ENCODE measurements at regions not wholly inside any gene's neighbourhood (a gene's known extent, or its start where the extent isn't known, plus 50 kb on each side); places are given as distances from the start of the nearest gene placed in this dataset.

GRCh38 chr20:8935878-8936277 is 133.0 kb upstream of the PLCB4 start:
- ChIA-PET CTCF (no interaction called here), POLR2A (no interaction called here)
- Mint-ChIP-seq H3K36me3 (no peaks in the 10 kb centered on the region), H3K27me3 (ENCODE audit: low read depth) (no peaks in the 10 kb centered on the region; the same call in 1 of the 2 replicates), H3K9me3 (no peaks in the 10 kb centered on the region), H3K4me1 (peaks cover 12% of the 10 kb centered on the region), H3K27ac (no peak overlapping the region), H3K4me3 (no peak overlapping the region)
- DNase-seq (ENCODE audit: low spot score) (no peak), ATAC-seq (no peak)
- TF ChIP-seq CREM (CRISPR knock-in tag; IDR thresholded peaks at IDR 0.05) = no peak
- TF ChIP-seq, protein P1, sequence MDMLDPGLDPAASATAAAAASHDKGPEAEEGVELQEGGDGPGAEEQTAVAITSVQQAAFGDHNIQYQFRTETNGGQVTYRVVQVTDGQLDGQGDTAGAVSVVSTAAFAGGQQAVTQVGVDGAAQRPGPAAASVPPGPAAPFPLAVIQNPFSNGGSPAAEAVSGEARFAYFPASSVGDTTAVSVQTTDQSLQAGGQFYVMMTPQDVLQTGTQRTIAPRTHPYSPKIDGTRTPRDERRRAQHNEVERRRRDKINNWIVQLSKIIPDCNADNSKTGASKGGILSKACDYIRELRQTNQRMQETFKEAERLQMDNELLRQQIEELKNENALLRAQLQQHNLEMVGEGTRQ (CRISPR knock-in tag; IDR thresholded peaks at IDR 0.05) = no peak
- TF ChIP-seq, protein P2, sequence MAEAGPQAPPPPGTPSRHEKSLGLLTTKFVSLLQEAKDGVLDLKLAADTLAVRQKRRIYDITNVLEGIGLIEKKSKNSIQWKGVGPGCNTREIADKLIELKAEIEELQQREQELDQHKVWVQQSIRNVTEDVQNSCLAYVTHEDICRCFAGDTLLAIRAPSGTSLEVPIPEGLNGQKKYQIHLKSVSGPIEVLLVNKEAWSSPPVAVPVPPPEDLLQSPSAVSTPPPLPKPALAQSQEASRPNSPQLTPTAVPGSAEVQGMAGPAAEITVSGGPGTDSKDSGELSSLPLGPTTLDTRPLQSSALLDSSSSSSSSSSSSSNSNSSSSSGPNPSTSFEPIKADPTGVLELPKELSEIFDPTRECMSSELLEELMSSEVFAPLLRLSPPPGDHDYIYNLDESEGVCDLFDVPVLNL (CRISPR knock-in tag; IDR thresholded peaks at IDR 0.05; ENCODE audit: borderline replicate concordance, low read depth) = no peak
- no peak for TF ChIP-seq MLX (CRISPR knock-in tag; IDR thresholded peaks at IDR 0.05)
- TF ChIP-seq, protein P3, sequence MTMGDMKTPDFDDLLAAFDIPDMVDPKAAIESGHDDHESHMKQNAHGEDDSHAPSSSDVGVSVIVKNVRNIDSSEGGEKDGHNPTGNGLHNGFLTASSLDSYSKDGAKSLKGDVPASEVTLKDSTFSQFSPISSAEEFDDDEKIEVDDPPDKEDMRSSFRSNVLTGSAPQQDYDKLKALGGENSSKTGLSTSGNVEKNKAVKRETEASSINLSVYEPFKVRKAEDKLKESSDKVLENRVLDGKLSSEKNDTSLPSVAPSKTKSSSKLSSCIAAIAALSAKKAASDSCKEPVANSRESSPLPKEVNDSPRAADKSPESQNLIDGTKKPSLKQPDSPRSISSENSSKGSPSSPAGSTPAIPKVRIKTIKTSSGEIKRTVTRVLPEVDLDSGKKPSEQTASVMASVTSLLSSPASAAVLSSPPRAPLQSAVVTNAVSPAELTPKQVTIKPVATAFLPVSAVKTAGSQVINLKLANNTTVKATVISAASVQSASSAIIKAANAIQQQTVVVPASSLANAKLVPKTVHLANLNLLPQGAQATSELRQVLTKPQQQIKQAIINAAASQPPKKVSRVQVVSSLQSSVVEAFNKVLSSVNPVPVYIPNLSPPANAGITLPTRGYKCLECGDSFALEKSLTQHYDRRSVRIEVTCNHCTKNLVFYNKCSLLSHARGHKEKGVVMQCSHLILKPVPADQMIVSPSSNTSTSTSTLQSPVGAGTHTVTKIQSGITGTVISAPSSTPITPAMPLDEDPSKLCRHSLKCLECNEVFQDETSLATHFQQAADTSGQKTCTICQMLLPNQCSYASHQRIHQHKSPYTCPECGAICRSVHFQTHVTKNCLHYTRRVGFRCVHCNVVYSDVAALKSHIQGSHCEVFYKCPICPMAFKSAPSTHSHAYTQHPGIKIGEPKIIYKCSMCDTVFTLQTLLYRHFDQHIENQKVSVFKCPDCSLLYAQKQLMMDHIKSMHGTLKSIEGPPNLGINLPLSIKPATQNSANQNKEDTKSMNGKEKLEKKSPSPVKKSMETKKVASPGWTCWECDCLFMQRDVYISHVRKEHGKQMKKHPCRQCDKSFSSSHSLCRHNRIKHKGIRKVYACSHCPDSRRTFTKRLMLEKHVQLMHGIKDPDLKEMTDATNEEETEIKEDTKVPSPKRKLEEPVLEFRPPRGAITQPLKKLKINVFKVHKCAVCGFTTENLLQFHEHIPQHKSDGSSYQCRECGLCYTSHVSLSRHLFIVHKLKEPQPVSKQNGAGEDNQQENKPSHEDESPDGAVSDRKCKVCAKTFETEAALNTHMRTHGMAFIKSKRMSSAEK (CRISPR knock-in tag; IDR thresholded peaks at IDR 0.05; ENCODE audit: borderline replicate concordance) = no peak
- no peak for TF ChIP-seq ZSCAN18 (CRISPR knock-in tag; IDR thresholded peaks at IDR 0.05)
- TF ChIP-seq ZNF423 (CRISPR knock-in tag; IDR thresholded peaks at IDR 0.05) = no peak
- no peak for TF ChIP-seq HMGXB4 (CRISPR knock-in tag; IDR thresholded peaks at IDR 0.05)
- TF ChIP-seq, protein P4, sequence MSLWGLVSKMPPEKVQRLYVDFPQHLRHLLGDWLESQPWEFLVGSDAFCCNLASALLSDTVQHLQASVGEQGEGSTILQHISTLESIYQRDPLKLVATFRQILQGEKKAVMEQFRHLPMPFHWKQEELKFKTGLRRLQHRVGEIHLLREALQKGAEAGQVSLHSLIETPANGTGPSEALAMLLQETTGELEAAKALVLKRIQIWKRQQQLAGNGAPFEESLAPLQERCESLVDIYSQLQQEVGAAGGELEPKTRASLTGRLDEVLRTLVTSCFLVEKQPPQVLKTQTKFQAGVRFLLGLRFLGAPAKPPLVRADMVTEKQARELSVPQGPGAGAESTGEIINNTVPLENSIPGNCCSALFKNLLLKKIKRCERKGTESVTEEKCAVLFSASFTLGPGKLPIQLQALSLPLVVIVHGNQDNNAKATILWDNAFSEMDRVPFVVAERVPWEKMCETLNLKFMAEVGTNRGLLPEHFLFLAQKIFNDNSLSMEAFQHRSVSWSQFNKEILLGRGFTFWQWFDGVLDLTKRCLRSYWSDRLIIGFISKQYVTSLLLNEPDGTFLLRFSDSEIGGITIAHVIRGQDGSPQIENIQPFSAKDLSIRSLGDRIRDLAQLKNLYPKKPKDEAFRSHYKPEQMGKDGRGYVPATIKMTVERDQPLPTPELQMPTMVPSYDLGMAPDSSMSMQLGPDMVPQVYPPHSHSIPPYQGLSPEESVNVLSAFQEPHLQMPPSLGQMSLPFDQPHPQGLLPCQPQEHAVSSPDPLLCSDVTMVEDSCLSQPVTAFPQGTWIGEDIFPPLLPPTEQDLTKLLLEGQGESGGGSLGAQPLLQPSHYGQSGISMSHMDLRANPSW (CRISPR knock-in tag; conservative IDR thresholded peaks at IDR 0.05; ENCODE audit: low read depth) = no peak
- TF ChIP-seq ESRRA (CRISPR knock-in tag; IDR thresholded peaks at IDR 0.05; ENCODE audit: borderline replicate concordance) = no peak
- TF ChIP-seq NFYB (CRISPR knock-in tag; conservative IDR thresholded peaks at IDR 0.05; ENCODE audit: low read depth) = no peak
- no peak for TF ChIP-seq ZNF263 (CRISPR knock-in tag; IDR thresholded peaks at IDR 0.05; ENCODE audit: low read depth)
- TF ChIP-seq, protein P5, sequence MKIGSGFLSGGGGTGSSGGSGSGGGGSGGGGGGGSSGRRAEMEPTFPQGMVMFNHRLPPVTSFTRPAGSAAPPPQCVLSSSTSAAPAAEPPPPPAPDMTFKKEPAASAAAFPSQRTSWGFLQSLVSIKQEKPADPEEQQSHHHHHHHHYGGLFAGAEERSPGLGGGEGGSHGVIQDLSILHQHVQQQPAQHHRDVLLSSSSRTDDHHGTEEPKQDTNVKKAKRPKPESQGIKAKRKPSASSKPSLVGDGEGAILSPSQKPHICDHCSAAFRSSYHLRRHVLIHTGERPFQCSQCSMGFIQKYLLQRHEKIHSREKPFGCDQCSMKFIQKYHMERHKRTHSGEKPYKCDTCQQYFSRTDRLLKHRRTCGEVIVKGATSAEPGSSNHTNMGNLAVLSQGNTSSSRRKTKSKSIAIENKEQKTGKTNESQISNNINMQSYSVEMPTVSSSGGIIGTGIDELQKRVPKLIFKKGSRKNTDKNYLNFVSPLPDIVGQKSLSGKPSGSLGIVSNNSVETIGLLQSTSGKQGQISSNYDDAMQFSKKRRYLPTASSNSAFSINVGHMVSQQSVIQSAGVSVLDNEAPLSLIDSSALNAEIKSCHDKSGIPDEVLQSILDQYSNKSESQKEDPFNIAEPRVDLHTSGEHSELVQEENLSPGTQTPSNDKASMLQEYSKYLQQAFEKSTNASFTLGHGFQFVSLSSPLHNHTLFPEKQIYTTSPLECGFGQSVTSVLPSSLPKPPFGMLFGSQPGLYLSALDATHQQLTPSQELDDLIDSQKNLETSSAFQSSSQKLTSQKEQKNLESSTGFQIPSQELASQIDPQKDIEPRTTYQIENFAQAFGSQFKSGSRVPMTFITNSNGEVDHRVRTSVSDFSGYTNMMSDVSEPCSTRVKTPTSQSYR (CRISPR knock-in tag; IDR thresholded peaks at IDR 0.05) = no peak
- no peak for TF ChIP-seq SMAD4 (CRISPR knock-in tag; IDR thresholded peaks at IDR 0.05)
- TF ChIP-seq, protein P6, sequence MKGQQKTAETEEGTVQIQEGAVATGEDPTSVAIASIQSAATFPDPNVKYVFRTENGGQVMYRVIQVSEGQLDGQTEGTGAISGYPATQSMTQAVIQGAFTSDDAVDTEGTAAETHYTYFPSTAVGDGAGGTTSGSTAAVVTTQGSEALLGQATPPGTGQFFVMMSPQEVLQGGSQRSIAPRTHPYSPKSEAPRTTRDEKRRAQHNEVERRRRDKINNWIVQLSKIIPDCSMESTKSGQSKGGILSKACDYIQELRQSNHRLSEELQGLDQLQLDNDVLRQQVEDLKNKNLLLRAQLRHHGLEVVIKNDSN (CRISPR knock-in tag; IDR thresholded peaks at IDR 0.05) = no peak
- TF ChIP-seq TEAD1 (CRISPR knock-in tag; IDR thresholded peaks at IDR 0.05) = no peak
- no peak for TF ChIP-seq GTF2I (CRISPR knock-in tag; conservative IDR thresholded peaks at IDR 0.05)

Data from WTC11 (cell line).